IMR-90 (cell line): ENCODE measurements at regions not wholly inside any gene's neighbourhood (a gene's known extent, or its start where the extent isn't known, plus 50 kb on each side); places are given as distances from the start of the nearest gene placed in this dataset.
"Not testable (repeated sequence)": the region's sequence is repeated elsewhere in the genome, so short reads cannot be mapped to it uniquely, and the experiment has no call there.

Experiments
- ATAC-seq: fragments of 200-7000 bp; cut with Tn5 transposase; 2 replicates; pipeline ENCODE4 v1.9.1; 2020; ENCODE audit warnings: low read depth, mild to moderate bottlenecking, moderate library complexity
- BruUV-seq: library from RNA; stranded (reverse); fragments of 400-500 nt; replicated peaks from 2 replicates; lab custom pipeline; 2021; lab: Mats Ljungman, UMichigan
- CTCF ChIA-PET: fragments of 300-600 bp; formaldehyde crosslinking; extraction: SDS; loops from one replicate; lab custom pipeline; 2021; ENCODE audit warnings: antibody characterized with exemption; lab: Yijun Ruan, JAX
- POLR2A ChIA-PET: fragments of 300-600 bp; sonication (Branson Sonifier 250); formaldehyde crosslinking; loops from one replicate; lab custom pipeline; 2022; ENCODE audit warnings: antibody characterized with exemption; ENCODE audit not compliant: unreplicated experiment; lab: Charles Lee
- DNase-seq: peaks from one replicate; pipeline ENCODE4 v3.0.0; 2013
- H2AFZ ChIP-seq: replicated peaks from 2 replicates; pipeline ENCODE3; 2013; ENCODE audit warnings: low read length, mild to moderate bottlenecking; ENCODE audit not compliant: poor library complexity
- H2AK5ac ChIP-seq: 2 replicates; pipeline ENCODE4 v1.6.1; 2013; ENCODE audit warnings: low read depth, low read length, inconsistent platforms
- H2AK9ac ChIP-seq: replicated peaks from 2 replicates; pipeline ENCODE3; 2013; ENCODE audit warnings: mild to moderate bottlenecking, low read depth, low read length, moderate library complexity; ENCODE audit not compliant: poor library complexity
- H2BK120ac ChIP-seq: 2 replicates; pipeline ENCODE4 v1.6.1; 2013; ENCODE audit warnings: low read depth, low read length, inconsistent platforms
- H2BK15ac ChIP-seq: 3 replicates; pipeline ENCODE4 v1.6.1; 2013; ENCODE audit warnings: low read depth, low read length, inconsistent platforms
- H2BK20ac ChIP-seq: 2 replicates; pipeline ENCODE4 v1.6.1; 2013; ENCODE audit warnings: low read depth, mild to moderate bottlenecking, inconsistent platforms, low read length, moderate library complexity
- H2BK5ac ChIP-seq: 2 replicates; pipeline ENCODE4 v1.6.1; 2013; ENCODE audit warnings: mild to moderate bottlenecking, low read depth, low read length, inconsistent platforms; ENCODE audit not compliant: poor library complexity, severe bottlenecking
- H3K14ac ChIP-seq: replicated peaks from 2 replicates; pipeline ENCODE4 v1.6.1; 2013; ENCODE audit warnings: low read depth, low read length, inconsistent platforms
- H3K18ac ChIP-seq: 2 replicates; pipeline ENCODE4 v1.6.1; 2013; ENCODE audit warnings: low read depth, low read length, control low read depth
- H3K23ac ChIP-seq: 2 replicates; pipeline ENCODE4 v1.6.1; 2013; ENCODE audit warnings: low read depth, low read length, inconsistent platforms
- H3K27ac ChIP-seq: 2 replicates; pipeline ENCODE4 v1.5.1; 2013; ENCODE audit warnings: mild to moderate bottlenecking, control low read depth, low read length; ENCODE audit not compliant: insufficient read depth
- H3K27me3 ChIP-seq: 2 replicates; pipeline ENCODE4 v1.6.1; 2013; ENCODE audit warnings: low read length; ENCODE audit not compliant: control insufficient read depth, insufficient read depth
- H3K36me3 ChIP-seq: 2 replicates; pipeline ENCODE4 v1.6.1; 2013; ENCODE audit warnings: low read length, mixed read lengths; ENCODE audit not compliant: control insufficient read depth, insufficient read depth
- H3K4ac ChIP-seq: 2 replicates; pipeline ENCODE4 v1.6.1; 2013; ENCODE audit warnings: low read depth, low read length, inconsistent platforms
- H3K4me1 ChIP-seq: 2 replicates; pipeline ENCODE4 v1.6.1; 2013; ENCODE audit warnings: low read length, mixed read lengths; ENCODE audit not compliant: control insufficient read depth, insufficient read depth
- H3K4me2 ChIP-seq: 2 replicates; pipeline ENCODE4 v1.6.1; 2013; ENCODE audit warnings: low read depth, mild to moderate bottlenecking, control low read depth, low read length, moderate library complexity
- H3K4me3 ChIP-seq: 2 replicates; pipeline ENCODE4 v1.5.1; 2013; ENCODE audit warnings: low read depth, mild to moderate bottlenecking, control low read depth, low read length, moderate library complexity; ENCODE audit not compliant: insufficient read depth
- H3K56ac ChIP-seq: 2 replicates; pipeline ENCODE4 v1.6.1; 2013; ENCODE audit warnings: low read length, inconsistent platforms; ENCODE audit not compliant: insufficient read depth; ENCODE audit errors: extremely low read depth
- H3K79me1 ChIP-seq, 2 experiments: 2 replicates each; pipeline ENCODE4 v1.6.1; 2013; ENCODE audit warnings: low read length in 2 of 2, inconsistent platforms in 1 of 2, low read depth in 1 of 2
- H3K9ac ChIP-seq: 2 replicates; pipeline ENCODE4 v1.6.1; 2013; ENCODE audit warnings: low read depth, low read length, control low read depth
- H3K9me1 ChIP-seq: 2 replicates; pipeline ENCODE4 v1.6.1; 2013; ENCODE audit warnings: low read length, inconsistent platforms; ENCODE audit not compliant: insufficient read depth
- H3K9me3 ChIP-seq: 2 replicates; pipeline ENCODE4 v1.6.1; 2013; ENCODE audit warnings: low read length; ENCODE audit not compliant: control insufficient read depth, insufficient read depth
- H4K20me1 ChIP-seq: 2 replicates; pipeline ENCODE4 v1.6.1; 2013; ENCODE audit warnings: low read length, inconsistent platforms; ENCODE audit not compliant: insufficient read depth
- H4K5ac ChIP-seq: 2 replicates; pipeline ENCODE4 v1.6.1; 2013; ENCODE audit warnings: mild to moderate bottlenecking, low read depth, low read length, control low read depth
- H4K8ac ChIP-seq, 2 experiments: 2 replicates each; pipeline ENCODE4 v1.6.1; 2013; ENCODE audit warnings: low read depth in 2 of 2, low read length in 2 of 2, control low read depth in 1 of 2, inconsistent platforms in 1 of 2
- H4K91ac ChIP-seq: 2 replicates; pipeline ENCODE4 v1.6.1; 2013; ENCODE audit warnings: low read depth, low read length, inconsistent platforms; ENCODE audit not compliant: insufficient read depth
- WGBS, 2 experiments: methylation state at CpG; one replicate each; pipeline versions ENCODE4 v1.1.5 to v1.1.7; 2013; ENCODE audit warnings: missing lambda C conversion rate in 2 of 2; ENCODE audit not compliant: insufficient read length in 1 of 2; ENCODE audit errors: extremely low coverage in 2 of 2; 5-methylcytosine and 5-hydroxymethylcytosine counted together
- dilution Hi-C: fragments of 300-500 bp; cut with HindIII; formaldehyde crosslinking; loops from one replicate; pipeline ENCODE4 v1.14.3; 2018; ENCODE audit warnings: low sequenced_read_pairs; ENCODE audit not compliant: unreplicated experiment
- in situ Hi-C: fragments of 300-500 bp; cut with MboI; formaldehyde crosslinking; loops from 3 replicates; pipeline ENCODE4 v1.14.3; 2019; ENCODE audit warnings: low sequenced_read_pairs, inconsistent platforms, mixed read lengths
- intact Hi-C: fragments of 100-400 bp; cut with micrococcal nuclease; formaldehyde crosslinking; loops from 2 replicates; pipeline ENCODE4 v1.10.0; 2022

DNA sequence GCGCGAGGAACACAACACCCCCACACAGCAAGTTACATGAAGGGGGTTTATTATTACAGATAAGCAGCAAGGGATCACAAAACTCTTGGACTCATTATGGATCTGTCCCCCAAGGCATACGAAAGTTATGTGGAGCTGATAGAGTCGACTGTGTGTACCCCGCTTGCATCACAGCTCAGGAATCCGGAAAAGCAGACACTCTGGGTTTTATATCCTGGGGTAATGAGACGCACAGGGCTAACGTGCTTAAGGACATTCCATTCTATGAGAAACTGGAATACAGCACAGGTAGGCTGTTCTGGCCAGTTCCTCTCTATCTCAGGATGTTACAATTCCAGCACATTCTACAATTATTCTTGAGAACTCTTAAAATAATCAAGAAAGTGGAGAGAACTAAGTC is 401.4 kb downstream of the RPIA start:
- H4K8ac ChIP-seq, H3K9me3 ChIP-seq, dilution Hi-C loops, H3K4me3 ChIP-seq, H2BK5ac ChIP-seq, H3K9ac ChIP-seq, H2BK15ac ChIP-seq, H3K4me1 ChIP-seq, BruUV-seq, H3K27ac ChIP-seq, H3K27me3 ChIP-seq, POLR2A ChIA-PET, H3K18ac ChIP-seq, H2BK120ac ChIP-seq, H3K23ac ChIP-seq, H4K5ac ChIP-seq, H4K91ac ChIP-seq, H3K56ac ChIP-seq, H3K4me2 ChIP-seq, H3K36me3 ChIP-seq, H4K20me1 ChIP-seq, H2AFZ ChIP-seq, DNase-seq, H2AK9ac ChIP-seq, in situ Hi-C loops, H3K4ac ChIP-seq, intact Hi-C loops, CTCF ChIA-PET, H2BK20ac ChIP-seq, H3K79me1 ChIP-seq, H3K14ac ChIP-seq, H3K9me1 ChIP-seq, ATAC-seq, H2AK5ac ChIP-seq: not testable (repeated sequence)
- WGBS, 2 experiments: no CpG with 5 or more reads among the region's 8 CpGs

DNA sequence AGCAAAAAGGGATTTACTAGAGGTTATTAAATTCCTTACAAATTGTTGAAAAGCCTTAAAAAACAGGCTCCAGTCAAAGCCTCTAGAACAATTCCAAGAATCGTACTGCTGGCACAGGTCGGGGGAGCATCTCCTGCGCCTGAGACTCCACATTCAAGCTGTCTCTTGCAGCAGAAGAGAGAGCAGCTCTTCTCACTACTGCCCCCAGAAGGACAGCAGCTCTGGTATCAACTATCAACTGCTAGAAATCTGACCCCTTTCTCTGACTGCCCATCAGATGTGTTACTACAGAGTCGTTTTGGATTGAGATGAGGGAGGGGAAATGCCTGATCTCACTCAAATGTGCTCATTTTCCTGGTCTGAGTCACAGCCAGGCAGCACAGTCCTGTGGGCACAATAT is 403.6 kb downstream of the RPIA start:
- H3K9me3 ChIP-seq, H2BK5ac ChIP-seq, H2AK9ac ChIP-seq, H4K5ac ChIP-seq, H3K56ac ChIP-seq, H2AFZ ChIP-seq, H4K20me1 ChIP-seq, intact Hi-C loops, H3K23ac ChIP-seq, H3K4ac ChIP-seq, H3K4me1 ChIP-seq, H3K9me1 ChIP-seq, H2BK15ac ChIP-seq, H3K9ac ChIP-seq, H2AK5ac ChIP-seq, H2BK120ac ChIP-seq, H3K79me1 ChIP-seq, BruUV-seq, H4K8ac ChIP-seq, H2BK20ac ChIP-seq, CTCF ChIA-PET, H3K4me2 ChIP-seq, H3K27ac ChIP-seq, H4K91ac ChIP-seq, H3K36me3 ChIP-seq, H3K4me3 ChIP-seq, H3K18ac ChIP-seq, in situ Hi-C loops, H3K27me3 ChIP-seq, ATAC-seq, dilution Hi-C loops, POLR2A ChIA-PET, H3K14ac ChIP-seq, DNase-seq: not testable (repeated sequence)
- WGBS, 2 experiments: no CpG with 5 or more reads among the region's 4 CpGs
